ENCODE measurements at regions not wholly inside any gene's neighbourhood (a gene's known extent, or its start where the extent isn't known, plus 50 kb on each side); places are given as distances from the start of the nearest gene placed in this dataset.

DNA sequence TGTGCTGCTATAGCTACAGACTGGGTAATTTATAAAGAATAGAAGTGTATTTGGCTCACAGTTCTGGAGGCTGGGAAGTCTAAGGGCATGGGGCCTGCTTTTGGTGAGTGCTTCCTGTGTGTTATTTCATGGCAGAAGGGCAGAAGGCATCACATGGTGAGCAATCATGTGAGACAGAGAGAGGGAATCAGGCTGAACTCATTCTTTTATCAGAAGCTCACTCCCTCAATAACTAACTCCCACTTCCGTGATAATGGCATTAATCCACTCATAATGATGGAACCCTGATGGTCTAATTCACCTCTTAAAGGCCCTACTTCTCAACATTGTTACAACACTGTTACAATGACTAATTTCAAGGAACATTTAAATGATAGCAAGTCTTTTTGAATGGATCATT is 129.4 kb downstream of the FAT4 start:
- H3K27ac Mint-ChIP-seq, result no peak overlapping the region
- Histone ChIP-seq H3K4me2 (replicated peaks; ENCODE audit: low read depth, low read length, poor library complexity, severe bottlenecking) (no peak overlapping the region), H3K9ac (ENCODE audit: low read length) (no peak overlapping the region), H3K79me2 (ENCODE audit: control insufficient read depth, insufficient read depth, low read length) (no peaks in the 10 kb centered on the region), H3K4me3 (ENCODE audit: control extremely low read depth in 1 of 5, extremely low read depth in 1 of 5, insufficient read depth in 1 of 5, low read depth in 2 of 5, low read length in 4 of 5) (no peak overlapping the region), H3K36me3 (replicated peaks in 1 of 2; ENCODE audit: control extremely low read depth in 1 of 2, control insufficient read depth in 1 of 2, extremely low read depth in 1 of 2, insufficient read depth in 2 of 2, low read length in 1 of 2) (no peaks in the 10 kb centered on the region), H2AFZ (ENCODE audit: insufficient read depth, low read depth, low read length, poor library complexity, severe bottlenecking) (no peak overlapping the region), H3K27ac (ENCODE audit: low read length in 2 of 2) (no peak overlapping the region), H3K27me3 (replicated peaks in 1 of 4; ENCODE audit: control extremely low read depth in 1 of 4, control insufficient read depth in 3 of 4, insufficient read depth in 4 of 4, low read length in 3 of 4) (no peaks in the 10 kb centered on the region), H3K4me1 (ENCODE audit: control insufficient read depth in 2 of 2, insufficient read depth in 2 of 2, low read length in 2 of 2) (no peaks in the 10 kb centered on the region), H4K20me1 (ENCODE audit: control insufficient read depth, insufficient read depth, low read length, poor library complexity, severe bottlenecking) (no peaks in the 10 kb centered on the region), H3K9me3 (ENCODE audit: control extremely low read depth in 1 of 3, control insufficient read depth in 2 of 3, insufficient read depth in 1 of 3, low read length in 2 of 3) (peaks cover 0 to 1% (median 0%) of the 10 kb centered on the region in 3 donors)
- intact Hi-C loops (cut with micrococcal nuclease), result no loop called here
- no peaks in the 10 kb centered on the region for H3K4me1 Mint-ChIP-seq
- no CpG with 5 or more reads among the region's 1 CpG for WGBS (ENCODE audit: insufficient coverage)
- CTCF ChIA-PET, result no interaction called here
- ATAC-seq (ENCODE audit: low read depth) (no peak), DNase-seq (no peak)
- no peak overlapping the region for H3K4me3 Mint-ChIP-seq
- TF ChIP-seq EZH2 (IDR thresholded peaks at IDR 0.05; ENCODE audit: borderline replicate concordance, insufficient read depth, low read depth, low read length, poor library complexity, severe bottlenecking) (no peak), CTCF (IDR thresholded peaks at IDR 0.05) (no peak)
- H3K9me3 Mint-ChIP-seq (ENCODE audit: insufficient read depth), result no peaks in the 10 kb centered on the region
- POLR2A ChIA-PET, result no interaction called here
- no peaks in the 10 kb centered on the region for H3K27me3 Mint-ChIP-seq

GRCh38 chr4:125445525-125445924 is 130.8 kb downstream of the FAT4 start:
- ATAC-seq (ENCODE audit: low read depth) (no peak), DNase-seq (no peak)
- no peaks in the 10 kb centered on the region for H3K27me3 ChIP-seq (replicated peaks in 1 of 4; ENCODE audit: control extremely low read depth in 1 of 4, control insufficient read depth in 3 of 4, insufficient read depth in 4 of 4, low read length in 3 of 4)
- ChIA-PET CTCF (no interaction called here), POLR2A (no interaction called here)
- H3K4me1 Mint-ChIP-seq, result no peaks in the 10 kb centered on the region
- no peak overlapping the region for H3K9ac ChIP-seq (ENCODE audit: low read length)
- no peaks in the 10 kb centered on the region for H3K4me1 ChIP-seq (ENCODE audit: control insufficient read depth in 2 of 2, insufficient read depth in 2 of 2, low read length in 2 of 2)
- no peak overlapping the region for H3K27ac Mint-ChIP-seq
- no peaks in the 10 kb centered on the region for H3K27me3 Mint-ChIP-seq
- no peak overlapping the region for H2AFZ ChIP-seq (ENCODE audit: insufficient read depth, low read depth, low read length, poor library complexity, severe bottlenecking)
- no peak overlapping the region for H3K4me3 ChIP-seq (ENCODE audit: control extremely low read depth in 1 of 5, extremely low read depth in 1 of 5, insufficient read depth in 1 of 5, low read depth in 2 of 5, low read length in 4 of 5)
- no peaks in the 10 kb centered on the region for H3K79me2 ChIP-seq (ENCODE audit: control insufficient read depth, insufficient read depth, low read length)
- intact Hi-C loops (cut with micrococcal nuclease), result no loop called here
- no peaks in the 10 kb centered on the region for H3K36me3 ChIP-seq (replicated peaks in 1 of 2; ENCODE audit: control extremely low read depth in 1 of 2, control insufficient read depth in 1 of 2, extremely low read depth in 1 of 2, insufficient read depth in 2 of 2, low read length in 1 of 2)
- WGBS (ENCODE audit: insufficient coverage), result no CpG with 5 or more reads among the region's 1 CpG
- no peak overlapping the region for H3K4me2 ChIP-seq (replicated peaks; ENCODE audit: low read depth, low read length, poor library complexity, severe bottlenecking)
- TF ChIP-seq CTCF (IDR thresholded peaks at IDR 0.05) (no peak), EZH2 (IDR thresholded peaks at IDR 0.05; ENCODE audit: borderline replicate concordance, insufficient read depth, low read depth, low read length, poor library complexity, severe bottlenecking) (no peak)
- H3K9me3 ChIP-seq (ENCODE audit: control extremely low read depth in 1 of 3, control insufficient read depth in 2 of 3, insufficient read depth in 1 of 3, low read length in 2 of 3), result peaks cover 0 to 1% (median 0%) of the 10 kb centered on the region in 3 donors
- H3K27ac ChIP-seq (ENCODE audit: low read length in 2 of 2), result no peak overlapping the region
- H4K20me1 ChIP-seq (ENCODE audit: control insufficient read depth, insufficient read depth, low read length, poor library complexity, severe bottlenecking), result no peaks in the 10 kb centered on the region
- no peaks in the 10 kb centered on the region for H3K9me3 Mint-ChIP-seq (ENCODE audit: insufficient read depth)
- no peak overlapping the region for H3K4me3 Mint-ChIP-seq

All from B cell (primary cell).